T-helper 1 cell treated with Interleukin-12 subunit alpha and Interleukin-12 subunit beta and Interleukin-4 antibody, amounts not matched to agents 30 ng/mL and 1 ng/mL, for 36 hours (primary cell): ENCODE measurements at regions not wholly inside any gene's neighbourhood (a gene's known extent, or its start where the extent isn't known, plus 50 kb on each side); places are given as distances from the start of the nearest gene placed in this dataset.

Experiments used
- intact Hi-C: fragments of 100-400 bp; cut with micrococcal nuclease; formaldehyde crosslinking; loops from one replicate; pipeline ENCODE4 v1.15.1; 2024

DNA sequence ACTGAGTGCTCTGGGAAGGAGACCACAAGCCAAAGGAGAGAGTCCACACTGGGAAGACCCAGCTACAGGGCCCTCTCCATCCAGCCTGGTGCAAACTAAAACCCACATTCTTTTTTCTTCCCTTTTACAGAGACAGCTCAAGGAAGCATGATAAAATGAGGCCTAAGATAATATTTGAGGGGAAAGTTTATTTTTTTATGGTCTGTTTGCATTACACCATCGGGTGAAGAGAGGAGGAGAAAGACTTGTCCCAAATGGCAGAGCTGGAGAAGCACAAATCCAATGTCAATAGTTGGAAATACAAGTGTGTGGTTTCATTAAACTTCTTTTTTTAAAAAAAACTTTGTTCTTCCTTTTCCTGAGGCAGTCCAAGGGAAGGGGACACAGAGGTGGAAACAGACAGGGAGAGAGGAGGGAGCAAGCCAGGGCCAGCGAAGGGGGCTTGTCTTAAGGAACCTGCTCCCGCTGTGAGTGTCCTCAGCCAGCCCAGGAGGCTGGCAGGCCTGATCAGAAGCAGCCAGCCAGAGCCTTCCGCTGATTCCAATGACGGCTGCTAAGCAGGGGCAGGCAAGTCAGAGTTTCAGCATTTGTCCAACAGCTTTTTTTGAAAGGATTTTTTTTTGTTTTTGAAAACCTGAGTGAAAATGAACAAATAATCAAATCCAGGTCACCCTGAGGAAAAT lies 203.8 kb upstream of the SIX2 start:
- intact Hi-C loops: no loop called here

DNA sequence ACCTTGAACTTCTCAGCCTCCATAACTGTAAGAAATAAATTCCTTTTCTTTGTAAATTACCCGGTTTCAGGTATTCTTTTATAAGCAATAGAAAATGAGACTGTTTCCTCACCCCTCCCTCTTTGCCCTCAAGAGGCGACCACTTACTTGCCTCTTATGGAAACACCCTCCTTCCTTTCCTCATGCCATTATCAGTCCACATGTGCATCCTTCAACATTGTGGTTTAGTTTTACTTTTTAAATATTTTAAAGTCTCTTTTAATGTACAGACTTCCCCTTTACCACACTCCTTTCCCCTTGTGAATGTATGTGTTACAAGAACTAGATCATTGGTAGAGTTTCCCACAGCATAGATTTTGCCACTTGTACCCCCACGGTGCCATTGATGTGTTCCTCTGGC lies 202.4 kb upstream of the SIX2 start:
- intact Hi-C loops: no loop called here

- intact Hi-C loops: no loop called here
Observed at GRCh38 chr2:45210462-45211195, 201.4 kb upstream of the SIX2 start.

- intact Hi-C loops: no loop called here
Observed at GRCh38 chr2:45209875-45210274, 200.6 kb upstream of the SIX2 start.

- intact Hi-C loops: no loop called here
Observed at GRCh38 chr2:45209302-45209701, 200.1 kb upstream of the SIX2 start.

- intact Hi-C loops: no loop called here
Observed at GRCh38 chr2:45207101-45207500, 197.8 kb upstream of the SIX2 start.

GRCh38 chr2:45205985-45206384 lies 196.7 kb upstream of the SIX2 start:
- intact Hi-C loops: no loop called here

DNA sequence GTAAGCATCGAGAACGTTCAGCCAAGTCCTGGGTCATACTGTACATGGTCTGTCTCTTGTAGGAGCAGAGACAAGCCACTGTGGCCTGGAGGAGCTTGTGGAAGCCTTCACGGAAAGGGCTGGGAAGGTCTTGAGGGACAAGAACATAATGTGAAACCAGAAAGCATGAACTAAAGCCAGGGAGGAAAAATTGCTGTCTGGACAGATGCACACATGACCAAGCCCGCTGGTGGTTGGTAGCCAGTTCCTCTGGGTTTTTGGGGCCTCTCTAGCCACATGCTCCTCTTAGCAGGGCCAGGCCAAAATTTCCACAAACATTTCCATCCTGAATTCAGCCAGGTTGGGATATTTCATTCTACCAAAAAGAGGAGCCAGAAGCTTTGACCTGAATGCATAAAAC lies 196.2 kb upstream of the SIX2 start:
- intact Hi-C loops: no loop called here

DNA sequence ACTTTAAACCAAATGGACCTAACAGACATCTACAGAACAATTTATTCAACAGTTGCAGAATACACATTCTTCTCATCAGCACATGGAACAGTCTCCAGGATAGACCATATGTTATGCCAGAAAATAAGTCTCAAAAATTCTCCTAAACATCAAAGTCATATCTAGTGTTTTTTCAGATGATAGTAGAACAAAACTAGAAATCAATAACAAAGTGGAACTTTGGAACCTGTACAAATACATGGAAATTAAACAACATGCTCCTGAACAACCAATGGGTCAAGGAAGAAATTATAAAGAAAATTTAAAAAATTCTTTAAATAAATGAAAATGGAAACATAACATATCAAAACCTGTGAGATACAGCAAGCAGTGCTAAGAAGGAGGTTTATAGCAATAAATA lies 194.1 kb upstream of the SIX2 start:
- intact Hi-C loops: no loop called here

DNA sequence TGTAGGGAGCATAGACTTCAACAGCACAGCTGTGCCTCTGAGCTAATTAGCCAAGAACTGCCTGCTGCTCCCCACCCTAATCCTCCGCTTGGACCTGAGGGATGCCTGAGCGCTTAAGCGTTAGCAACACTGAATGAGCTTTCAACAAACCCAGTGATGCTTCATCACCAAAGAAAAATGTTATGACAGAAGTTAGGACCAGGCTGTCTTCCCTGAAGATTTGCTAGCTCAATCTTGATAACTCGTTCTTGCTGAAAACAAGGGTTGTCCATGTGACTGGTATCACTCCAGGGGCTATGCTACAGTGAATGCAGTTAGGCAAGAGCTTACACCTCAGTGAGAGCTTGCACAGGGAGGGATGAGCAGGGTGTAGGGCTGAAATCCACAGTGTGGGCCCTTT lies 190.7 kb upstream of the SIX2 start:
- intact Hi-C loops: no loop called here

GRCh38 chr2:45195916-45196315 lies 186.7 kb upstream of the SIX2 start:
- intact Hi-C loops: no loop called here

DNA sequence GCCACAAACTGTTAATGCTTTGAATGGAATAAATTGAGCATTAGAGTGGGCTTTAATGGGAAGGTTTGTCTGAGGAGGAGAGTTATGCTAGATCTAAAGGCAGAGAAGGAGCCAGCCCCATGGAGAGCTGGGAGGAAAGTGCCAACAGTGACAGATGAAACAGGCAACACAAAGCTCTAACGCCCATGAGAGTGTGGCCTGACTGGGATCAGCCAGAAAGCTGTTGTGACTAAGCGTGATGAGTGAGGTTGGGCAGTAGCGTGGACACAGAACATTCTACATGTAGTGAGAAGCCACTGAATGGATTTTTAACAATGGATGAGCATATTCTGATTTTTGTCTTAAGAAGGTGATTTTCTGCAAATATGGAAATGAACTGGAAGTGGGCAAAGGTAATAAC lies 185.3 kb upstream of the SIX2 start:
- intact Hi-C loops: no loop called here

- intact Hi-C loops: no loop called here
Observed at GRCh38 chr2:45193581-45193980, 184.3 kb upstream of the SIX2 start.

DNA sequence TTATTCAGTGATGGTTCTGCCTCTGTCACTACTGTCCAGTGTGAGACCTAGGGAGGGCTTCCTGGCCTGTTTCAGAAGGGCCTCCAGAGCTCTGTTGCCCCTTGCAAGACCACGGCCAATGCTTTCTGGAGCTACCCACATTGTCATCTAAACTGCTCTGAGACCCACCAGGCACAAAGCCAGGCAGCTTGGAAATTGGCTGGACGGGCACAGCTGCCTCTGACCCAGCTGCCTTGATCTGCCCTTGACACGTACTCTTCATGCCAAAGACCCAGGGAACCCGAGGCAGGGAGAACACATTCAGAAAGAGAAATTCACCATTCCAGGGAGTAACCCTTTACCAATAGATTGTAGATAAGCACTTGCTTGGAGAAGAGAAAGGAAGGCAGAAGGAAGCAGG lies 183.7 kb upstream of the SIX2 start:
- intact Hi-C loops: no loop called here

GRCh38 chr2:45192481-45192880 lies 183.2 kb upstream of the SIX2 start:
- intact Hi-C loops: no loop called here

DNA sequence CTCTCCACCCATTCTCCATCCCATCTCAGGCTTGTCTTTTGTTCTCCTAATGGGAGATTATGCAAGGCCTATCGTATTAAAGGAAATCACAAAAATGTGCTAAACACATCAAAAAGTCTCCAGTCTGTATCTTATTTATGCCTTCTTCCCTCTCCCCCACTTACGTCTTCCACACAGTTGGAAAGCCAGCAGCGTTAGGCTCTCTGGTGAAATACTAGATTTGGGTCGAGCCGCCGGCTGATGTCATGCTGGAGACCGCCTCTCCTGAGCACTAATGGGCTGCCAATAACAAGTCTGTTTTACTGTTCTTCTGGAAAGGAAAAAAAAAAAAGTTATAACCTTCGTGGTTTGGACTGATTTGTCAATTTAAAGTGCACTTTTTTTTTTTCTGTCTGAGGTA lies 182.7 kb upstream of the SIX2 start:
- intact Hi-C loops: no loop called here

DNA sequence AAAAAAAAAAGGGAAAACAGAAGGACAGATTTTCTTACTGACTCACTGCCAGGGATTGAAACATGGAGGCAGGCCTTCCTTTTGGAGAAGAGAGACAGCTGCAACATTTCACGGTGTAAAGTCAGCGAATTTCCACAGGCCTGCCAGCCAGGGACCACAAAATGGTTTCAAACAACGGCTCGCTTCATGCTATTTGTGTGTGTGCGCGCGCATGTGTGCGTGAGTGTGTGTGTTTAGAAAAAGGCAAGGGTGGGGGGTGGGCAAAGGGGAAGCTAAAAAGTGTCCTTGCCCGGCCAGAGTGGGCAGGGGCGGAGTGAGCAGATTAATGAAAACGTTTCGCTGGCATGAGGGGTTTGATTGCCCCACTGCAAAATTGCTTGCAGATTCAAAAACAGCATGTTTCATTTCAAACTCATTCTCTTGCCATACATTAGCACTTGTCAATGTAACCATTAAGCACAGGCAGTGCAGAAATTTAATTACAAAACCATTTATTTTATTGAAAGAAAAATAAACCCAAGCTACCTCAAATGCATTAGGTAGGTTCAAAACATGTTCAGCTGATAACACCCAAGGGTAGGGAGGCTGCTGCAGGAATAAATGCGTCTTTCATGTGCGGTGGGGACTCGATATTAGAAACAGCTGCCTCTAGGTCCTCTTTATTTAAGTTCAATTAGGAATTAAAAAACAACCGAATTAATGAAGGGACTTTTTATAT lies 182.1 kb upstream of the SIX2 start:
- intact Hi-C loops: no loop called here

DNA sequence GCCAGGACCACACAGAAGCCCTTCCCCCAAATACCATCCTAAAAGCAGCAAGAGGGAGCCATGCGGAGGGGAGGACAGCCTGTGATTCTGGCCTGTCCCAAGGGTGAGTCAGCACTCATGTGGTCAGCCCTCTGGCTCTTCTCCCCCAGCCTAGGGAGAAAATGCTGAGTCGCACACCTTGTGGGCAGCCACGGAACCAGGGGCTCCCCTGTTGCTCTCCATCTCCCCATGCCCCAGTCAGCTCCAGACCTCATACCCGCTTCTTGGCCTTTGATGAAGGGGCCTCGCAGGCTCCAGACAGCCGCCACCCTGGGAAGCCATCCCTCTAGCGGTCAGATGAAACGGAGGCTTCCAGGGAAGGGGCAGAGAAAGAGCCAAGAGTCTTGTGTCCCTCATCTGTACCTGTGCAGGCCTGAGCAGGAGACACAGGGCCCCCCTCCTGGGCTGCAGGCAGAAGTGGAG lies 181.3 kb upstream of the SIX2 start:
- intact Hi-C loops: no loop called here

- intact Hi-C loops: no loop called here
Observed at GRCh38 chr2:45184606-45185005, 175.4 kb upstream of the SIX2 start.

DNA sequence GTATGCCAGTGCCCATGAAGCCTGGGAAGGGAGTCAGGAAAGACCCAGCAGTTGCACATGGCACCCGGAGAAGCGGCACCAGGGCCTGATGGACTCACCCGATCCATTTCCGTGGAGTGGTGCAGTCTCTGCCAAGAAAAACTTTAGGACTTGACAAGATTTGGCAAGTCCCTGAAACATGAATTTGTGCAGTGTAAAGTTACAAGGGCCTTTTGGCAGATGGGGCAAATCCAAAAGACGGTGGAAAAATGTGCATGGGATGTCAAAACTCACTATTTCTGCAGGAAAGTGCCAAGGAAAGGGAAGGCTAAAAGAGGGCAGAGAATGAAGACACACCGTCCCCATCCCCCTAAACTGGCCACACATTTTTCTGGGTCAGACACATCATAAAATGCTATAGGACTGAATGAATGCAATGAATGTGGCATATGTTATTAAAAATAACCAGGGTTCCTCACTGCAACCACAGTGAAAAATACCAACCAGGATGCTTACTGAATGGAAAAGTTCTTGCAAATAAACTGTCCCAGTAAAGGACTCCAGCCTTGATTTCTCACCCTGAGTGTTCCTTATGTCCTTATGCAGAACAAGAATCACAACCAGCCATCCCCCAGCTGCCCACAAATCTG lies 173.5 kb upstream of the SIX2 start:
- intact Hi-C loops: no loop called here

DNA sequence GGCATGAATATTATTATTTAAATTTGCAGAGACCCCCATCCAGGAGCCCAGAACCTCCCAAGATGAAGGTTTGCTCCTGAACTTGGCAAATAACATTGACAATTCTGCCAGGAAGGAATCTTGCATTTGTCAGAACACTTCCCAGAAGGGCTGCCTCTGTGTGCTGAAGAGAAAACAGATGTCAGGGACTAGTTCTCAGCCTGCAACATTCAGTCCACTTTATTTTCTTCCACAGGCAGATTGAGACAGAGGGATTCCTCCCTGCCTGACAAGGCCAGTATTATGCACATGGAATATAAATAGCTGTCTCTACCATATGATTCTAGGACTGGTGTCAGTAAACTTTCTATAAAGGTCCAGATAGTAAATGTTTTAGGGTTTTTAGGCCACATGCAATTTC lies 171.5 kb upstream of the SIX2 start:
- intact Hi-C loops: no loop called here
